SK-N-MC (cell line): ENCODE measurements at regions not wholly inside any gene's neighbourhood (a gene's known extent, or its start where the extent isn't known, plus 50 kb on each side); places are given as distances from the start of the nearest gene placed in this dataset.

Experiments
- DNase-seq: peaks from one replicate; pipeline ENCODE4 v3.0.0-alpha.2; 2011; ENCODE audit warnings: low read depth, low spot score
- H3K27ac ChIP-seq: fragments of 200-600 bp; sonication (generic); 2 replicates; pipeline ENCODE4 v1.5.1; 2016; ENCODE audit warnings: mixed run types
- H3K36me3 ChIP-seq: fragments of 200-600 bp; sonication (generic); 2 replicates; pipeline ENCODE4 v1.6.1; 2017; ENCODE audit warnings: antibody characterized with exemption, low read length, mixed read lengths; ENCODE audit not compliant: insufficient read depth
- H3K4me3 ChIP-seq: fragments of 200-600 bp; sonication (generic); 2 replicates; pipeline ENCODE4 v1.5.1; 2016
- H3K9ac ChIP-seq: fragments of 200-600 bp; sonication (generic); 2 replicates; pipeline ENCODE4 v1.8.0; 2017; ENCODE audit warnings: mixed run types, mixed read lengths; ENCODE audit not compliant: insufficient read length
- H3K9me3 ChIP-seq: fragments of 200-600 bp; sonication (generic); 2 replicates; pipeline ENCODE4 v1.6.1; 2017; ENCODE audit warnings: low read depth, mild to moderate bottlenecking, antibody characterized with exemption, low read length, moderate library complexity, mixed read lengths
- EZH2 ChIP-seq: fragments of 200-600 bp; sonication (generic); IDR thresholded peaks from one replicate; pipeline ENCODE4 v1.6.1; 2017; ENCODE audit warnings: antibody characterized with exemption
- FOXP2 ChIP-seq: optimal IDR thresholded peaks from 2 replicates; pipeline ENCODE3; 2011; ENCODE audit warnings: mild to moderate bottlenecking, moderate library complexity; ENCODE audit not compliant: insufficient read depth; ENCODE audit errors: extremely low read length, control extremely low read depth
- POLR2AphosphoS5 ChIP-seq: IDR thresholded peaks from 2 replicates; pipeline ENCODE4 v1.6.1; 2012; ENCODE audit warnings: mild to moderate bottlenecking, low read depth, low read length, borderline replicate concordance

DNA sequence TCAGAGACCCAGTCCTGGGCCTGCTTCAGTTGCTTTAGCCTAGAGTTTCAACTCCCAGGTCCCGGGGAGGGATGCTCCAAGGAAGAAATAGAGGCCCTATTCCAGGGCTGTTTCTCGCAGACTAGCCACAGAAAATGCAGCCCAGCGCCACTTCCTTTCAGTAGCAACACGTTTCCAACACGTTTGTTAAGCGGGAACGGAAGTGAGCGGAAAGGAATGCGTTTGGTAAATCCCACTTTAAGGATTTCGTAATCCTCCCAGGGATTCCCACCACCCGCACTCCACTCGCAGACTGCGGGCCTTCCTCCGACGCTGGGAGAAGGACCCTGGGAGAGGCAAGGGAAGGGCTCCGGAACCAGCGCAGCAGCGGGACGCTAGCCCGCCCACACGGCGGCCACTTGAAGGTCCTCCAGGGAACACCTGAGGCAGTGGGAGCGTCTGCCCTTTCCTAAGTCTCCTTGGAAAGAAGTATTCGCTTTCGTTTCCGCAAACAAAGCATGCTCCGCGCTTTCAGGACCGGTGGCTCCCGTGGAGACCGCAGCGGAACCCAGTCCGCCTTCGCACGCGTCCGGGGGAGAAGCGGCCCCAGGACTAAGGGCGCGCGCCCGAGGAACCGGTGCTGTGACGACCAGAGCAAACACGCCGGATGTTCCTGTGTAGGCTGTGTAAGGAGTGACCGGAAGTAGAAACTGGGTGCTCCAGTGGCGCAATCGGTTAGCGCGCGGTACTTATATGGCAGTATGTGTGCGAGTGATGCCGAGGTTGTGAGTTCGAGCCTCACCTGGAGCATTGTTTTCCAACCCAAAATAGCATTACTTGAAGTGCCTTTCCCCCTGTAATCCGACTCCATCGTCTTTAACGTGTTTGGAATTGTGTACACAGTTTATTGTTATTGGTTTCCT, 227.6 kb upstream of the PRSS16 start:
- no peak for TF ChIP-seq EZH2
- peak; percentile 58; the same call in 1 of the 2 replicates for TF ChIP-seq POLR2AphosphoS5
- H3K27ac ChIP-seq: no peak overlapping the region
- no peaks in the 10 kb centered on the region for H3K36me3 ChIP-seq
- H3K9ac ChIP-seq: no peak overlapping the region
- peak; percentile 51 for DNase-seq
- H3K4me3 ChIP-seq: no peak overlapping the region
- H3K9me3 ChIP-seq: no peaks in the 10 kb centered on the region

DNA sequence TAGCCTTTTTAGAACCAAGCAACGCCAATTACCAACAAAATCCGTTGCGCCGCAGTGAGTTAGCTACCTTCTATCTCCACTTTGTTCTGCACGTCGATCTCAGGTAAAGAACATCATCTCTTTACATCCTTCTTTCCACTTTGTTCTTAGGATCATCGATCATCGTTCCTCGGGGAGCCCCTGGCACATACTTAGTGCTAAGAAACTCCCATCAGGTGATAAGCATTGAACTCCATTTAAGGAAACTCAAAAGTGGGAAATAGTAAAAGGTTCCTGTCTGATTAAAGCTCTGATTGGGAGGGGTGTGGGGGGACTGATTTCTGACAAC, 227.0 kb upstream of the PRSS16 start:
- no peak overlapping the region for H3K4me3 ChIP-seq
- no peak for DNase-seq
- H3K9ac ChIP-seq: no peak overlapping the region
- no peaks in the 10 kb centered on the region for H3K36me3 ChIP-seq
- H3K27ac ChIP-seq: no peak overlapping the region
- H3K9me3 ChIP-seq: no peaks in the 10 kb centered on the region
- TF ChIP-seq EZH2: no peak
- TF ChIP-seq POLR2AphosphoS5: no peak
- no peak for TF ChIP-seq FOXP2

GRCh38 chr6:27023664-27024063, 223.8 kb upstream of the PRSS16 start:
- no peak overlapping the region for H3K27ac ChIP-seq
- DNase-seq: no peak
- TF ChIP-seq POLR2AphosphoS5 (no peak), FOXP2 (no peak), EZH2 (no peak)
- no peak overlapping the region for H3K4me3 ChIP-seq
- H3K9me3 ChIP-seq: no peaks in the 10 kb centered on the region
- H3K9ac ChIP-seq: no peak overlapping the region
- no peaks in the 10 kb centered on the region for H3K36me3 ChIP-seq

DNA sequence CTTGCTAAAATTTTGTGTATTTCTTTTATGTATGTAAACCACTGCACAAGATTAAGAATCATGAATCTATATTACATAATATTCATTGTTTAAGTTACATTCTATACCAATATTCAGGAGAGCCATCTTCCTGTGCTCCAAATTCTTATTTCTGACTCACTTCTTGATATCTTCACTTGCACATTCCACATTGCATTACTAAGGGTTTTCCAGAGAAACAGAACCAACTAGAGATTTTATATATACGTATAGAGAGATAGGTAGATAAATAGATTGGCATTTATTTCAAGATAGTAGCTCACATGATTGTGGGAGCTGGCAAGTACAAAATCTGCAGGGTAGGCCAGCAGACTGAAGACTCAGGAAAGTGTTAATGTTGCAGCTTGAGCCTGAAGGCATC, 222.2 kb upstream of the PRSS16 start:
- Histone ChIP-seq H3K27ac (no peak overlapping the region), H3K9me3 (no peaks in the 10 kb centered on the region), H3K36me3 (no peaks in the 10 kb centered on the region), H3K9ac (no peak overlapping the region), H3K4me3 (no peak overlapping the region)
- DNase-seq: no peak
- TF ChIP-seq POLR2AphosphoS5: no peak
- TF ChIP-seq EZH2: no peak
- no peak for TF ChIP-seq FOXP2

DNA sequence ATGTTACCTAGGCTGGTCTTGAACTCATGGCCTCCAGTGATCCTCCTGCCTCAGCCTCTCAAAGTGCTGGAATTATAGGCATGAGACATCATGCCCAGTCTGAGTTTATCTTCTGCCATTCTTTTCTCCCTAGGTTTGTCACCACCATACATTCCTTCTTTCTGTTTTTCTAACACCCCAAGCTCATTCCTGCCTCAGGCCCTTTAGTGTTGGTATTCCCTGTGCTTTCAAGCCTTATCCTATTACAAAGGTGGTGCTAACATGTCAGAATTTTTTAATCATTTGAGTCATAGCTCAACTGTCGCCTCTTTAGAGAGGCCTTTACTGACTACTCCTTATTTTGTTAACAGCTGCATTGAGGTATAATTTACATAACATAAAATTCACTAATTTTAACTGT, 221.1 kb upstream of the PRSS16 start:
- Histone ChIP-seq H3K27ac (no peak overlapping the region), H3K4me3 (no peak overlapping the region), H3K9me3 (no peaks in the 10 kb centered on the region), H3K9ac (no peak overlapping the region), H3K36me3 (no peaks in the 10 kb centered on the region)
- DNase-seq: no peak
- no peak for TF ChIP-seq EZH2
- no peak for TF ChIP-seq FOXP2
- TF ChIP-seq POLR2AphosphoS5: no peak

DNA sequence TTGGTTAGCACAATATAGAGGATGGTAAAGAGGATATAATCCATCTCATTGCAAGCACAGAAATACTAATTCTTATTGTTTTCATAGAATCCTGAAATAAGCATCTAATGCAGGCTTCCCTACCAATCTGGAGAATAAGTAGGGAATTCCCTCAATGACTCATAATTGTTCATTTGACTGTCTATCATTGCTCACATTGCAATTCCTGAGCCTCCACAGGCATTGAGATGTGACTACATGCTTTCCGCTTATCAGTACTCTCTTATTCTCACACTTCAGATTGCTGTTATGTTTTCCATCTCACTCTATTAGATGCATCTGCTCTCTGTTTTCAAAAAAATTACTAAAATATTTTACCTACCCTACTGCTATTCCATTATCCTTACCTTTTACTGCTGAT, 216.2 kb upstream of the PRSS16 start:
- H3K36me3 ChIP-seq: no peaks in the 10 kb centered on the region
- DNase-seq: no peak
- no peaks in the 10 kb centered on the region for H3K9me3 ChIP-seq
- H3K27ac ChIP-seq: no peak overlapping the region
- no peak overlapping the region for H3K9ac ChIP-seq
- TF ChIP-seq FOXP2 (no peak), EZH2 (no peak), POLR2AphosphoS5 (no peak)
- H3K4me3 ChIP-seq: no peak overlapping the region

- H3K27ac ChIP-seq: no peak overlapping the region
- TF ChIP-seq FOXP2 (no peak), POLR2AphosphoS5 (no peak), EZH2 (no peak)
- no peak overlapping the region for H3K4me3 ChIP-seq
These were observed 209.0 kb upstream of the PRSS16 start for GRCh38 chr6:27038498-27038897.

GRCh38 chr6:27040244-27041042, 207.1 kb upstream of the PRSS16 start:
- Histone ChIP-seq H3K9me3 (no peaks in the 10 kb centered on the region), H3K4me3 (no peak overlapping the region), H3K27ac (no peak overlapping the region), H3K36me3 (no peaks in the 10 kb centered on the region), H3K9ac (no peak overlapping the region)
- TF ChIP-seq POLR2AphosphoS5: no peak
- no peak for DNase-seq

More at GRCh38 chr6:27038498-27038897, 209.0 kb upstream of the PRSS16 start:
- no peak for DNase-seq
- Histone ChIP-seq H3K9ac (no peak overlapping the region), H3K9me3 (no peaks in the 10 kb centered on the region), H3K36me3 (no peaks in the 10 kb centered on the region)
